ENCODE measurements at regions not wholly inside any gene's neighbourhood (a gene's known extent, or its start where the extent isn't known, plus 50 kb on each side); places are given as distances from the start of the nearest gene placed in this dataset.

GRCh38 chr4:173940146-173940545 is 343.3 kb downstream of the FBXO8 start:
- TF ChIP-seq CTCF (IDR thresholded peaks at IDR 0.05; ENCODE audit: insufficient read depth, low read length, poor library complexity, severe bottlenecking), result no peak
- no peaks in the 10 kb centered on the region for H3K36me3 ChIP-seq (ENCODE audit: control insufficient read depth, insufficient read depth, low read length)
- DNase-seq (ENCODE audit: low read depth), result no peak
- H3K27me3 ChIP-seq (ENCODE audit: control insufficient read depth, insufficient read depth, low read length), result no peaks in the 10 kb centered on the region
- H3K4me3 ChIP-seq (ENCODE audit: low read depth, low read length), result no peak overlapping the region

GRCh38 chr4:173937631-173938270 is 345.7 kb downstream of the FBXO8 start:
- H3K4me3 ChIP-seq (ENCODE audit: low read depth, low read length), result no peak overlapping the region
- H3K36me3 ChIP-seq (ENCODE audit: control insufficient read depth, insufficient read depth, low read length), result no peaks in the 10 kb centered on the region
- DNase-seq (ENCODE audit: low read depth), result no peak
- H3K27me3 ChIP-seq (ENCODE audit: control insufficient read depth, insufficient read depth, low read length), result no peaks in the 10 kb centered on the region
- TF ChIP-seq CTCF (IDR thresholded peaks at IDR 0.05; ENCODE audit: insufficient read depth, low read length, poor library complexity, severe bottlenecking), result no peak

- TF ChIP-seq CTCF (IDR thresholded peaks at IDR 0.05; ENCODE audit: insufficient read depth, low read length, poor library complexity, severe bottlenecking), result no peak
- Histone ChIP-seq H3K4me3 (ENCODE audit: low read depth, low read length) (no peak overlapping the region), H3K27me3 (ENCODE audit: control insufficient read depth, insufficient read depth, low read length) (no peaks in the 10 kb centered on the region), H3K36me3 (ENCODE audit: control insufficient read depth, insufficient read depth, low read length) (no peaks in the 10 kb centered on the region)
- DNase-seq (ENCODE audit: low read depth), result no peak
These were observed 346.6 kb downstream of the FBXO8 start for GRCh38 chr4:173936861-173937260.

- Histone ChIP-seq H3K36me3 (ENCODE audit: control insufficient read depth, insufficient read depth, low read length) (no peaks in the 10 kb centered on the region), H3K4me3 (ENCODE audit: low read depth, low read length) (no peak overlapping the region), H3K27me3 (ENCODE audit: control insufficient read depth, insufficient read depth, low read length) (no peaks in the 10 kb centered on the region)
- TF ChIP-seq CTCF (IDR thresholded peaks at IDR 0.05; ENCODE audit: insufficient read depth, low read length, poor library complexity, severe bottlenecking), result no peak
- no peak for DNase-seq (ENCODE audit: low read depth)
These were observed 347.7 kb downstream of the FBXO8 start for GRCh38 chr4:173935622-173936405.

GRCh38 chr4:173934933-173935620 is 348.4 kb downstream of the FBXO8 start:
- Histone ChIP-seq H3K36me3 (ENCODE audit: control insufficient read depth, insufficient read depth, low read length) (no peaks in the 10 kb centered on the region), H3K4me3 (ENCODE audit: low read depth, low read length) (no peak overlapping the region), H3K27me3 (ENCODE audit: control insufficient read depth, insufficient read depth, low read length) (no peaks in the 10 kb centered on the region)
- TF ChIP-seq CTCF (IDR thresholded peaks at IDR 0.05; ENCODE audit: insufficient read depth, low read length, poor library complexity, severe bottlenecking), result no peak
- DNase-seq (ENCODE audit: low read depth), result no peak
